Epithelial cell of proximal tubule (primary cell): ENCODE measurements at regions not wholly inside any gene's neighbourhood (a gene's known extent, or its start where the extent isn't known, plus 50 kb on each side); places are given as distances from the start of the nearest gene placed in this dataset.

Experiments
- DNase-seq: peaks from one replicate; pipeline ENCODE4 v3.0.0-alpha.2; 2011; ENCODE audit warnings: low read depth
- H3K4me3 ChIP-seq: 2 replicates; pipeline ENCODE4 v1.5.1; 2011; ENCODE audit warnings: low read depth, mild to moderate bottlenecking, low read length
- CTCF ChIP-seq: conservative IDR thresholded peaks from 2 replicates; pipeline ENCODE4 v1.5.1; 2012; ENCODE audit warnings: low read depth, mild to moderate bottlenecking, low read length

- no peak for DNase-seq
- H3K4me3 ChIP-seq: no peak overlapping the region
- TF ChIP-seq CTCF: no peak
Measured at GRCh38 chr4:117422297-117422696, 336.9 kb upstream of the TRAM1L1 start.

- TF ChIP-seq CTCF: no peak
- no peak for DNase-seq
- no peak overlapping the region for H3K4me3 ChIP-seq
Measured at GRCh38 chr4:117425636-117426035, 340.3 kb upstream of the TRAM1L1 start.

- no peak for TF ChIP-seq CTCF
- DNase-seq: no peak
Measured at GRCh38 chr4:117428536-117428935, 343.2 kb upstream of the TRAM1L1 start.

GRCh38 chr4:117429061-117429460 lies 343.7 kb upstream of the TRAM1L1 start:
- DNase-seq: no peak
- peak; percentile 13 for TF ChIP-seq CTCF
- no peak overlapping the region for H3K4me3 ChIP-seq

More at GRCh38 chr4:117428536-117428935, 343.2 kb upstream of the TRAM1L1 start:
- no peak overlapping the region for H3K4me3 ChIP-seq

- H3K4me3 ChIP-seq: no peak overlapping the region
- DNase-seq: no peak
- no peak for TF ChIP-seq CTCF
Measured at GRCh38 chr4:117429506-117429905, 344.1 kb upstream of the TRAM1L1 start.

- DNase-seq: peak; percentile 7
- TF ChIP-seq CTCF: no peak
- H3K4me3 ChIP-seq: no peak overlapping the region
Measured at GRCh38 chr4:117434424-117434823, 349.0 kb upstream of the TRAM1L1 start.

- TF ChIP-seq CTCF: peak; percentile 42
- DNase-seq: no peak
- no peak overlapping the region for H3K4me3 ChIP-seq
Measured at GRCh38 chr4:117447925-117448324, 362.5 kb upstream of the TRAM1L1 start.
